GM18505 (cell line): ENCODE measurements at regions not wholly inside any gene's neighbourhood (a gene's known extent, or its start where the extent isn't known, plus 50 kb on each side); places are given as distances from the start of the nearest gene placed in this dataset.
"Not testable (repeated sequence)": the region's sequence is repeated elsewhere in the genome, so short reads cannot be mapped to it uniquely, and the experiment has no call there.

ENCODE experiments used
- ATAC-seq: cut with Tn5 transposase; IDR thresholded peaks from one replicate; pipeline ENCODE4 v1.9.1; 2021; ENCODE audit not compliant: unreplicated experiment
- POLR2A ChIP-seq: IDR thresholded peaks from 4 replicates; pipeline ENCODE4 v1.6.1; 2011; ENCODE audit warnings: borderline replicate concordance; ENCODE audit not compliant: insufficient read depth, insufficient read length; ENCODE audit errors: extremely low read depth

- TF ChIP-seq POLR2A: no peak
- no peak for ATAC-seq
These were observed 265.6 kb upstream of the GOT2 start for GRCh38 chr16:58999762-59000161.

GRCh38 chr16:58992755-58993154 is 258.6 kb upstream of the GOT2 start:
- not testable (repeated sequence) for ATAC-seq

- not testable (repeated sequence) for ATAC-seq
These were observed 249.3 kb upstream of the GOT2 start for GRCh38 chr16:58983181-58983965.

- ATAC-seq: peak; percentile 77
- no peak for TF ChIP-seq POLR2A
These were observed 236.7 kb upstream of the GOT2 start for GRCh38 chr16:58970775-58971174.

- ATAC-seq: no peak
- no peak for TF ChIP-seq POLR2A
These were observed 229.4 kb upstream of the GOT2 start for GRCh38 chr16:58963479-58963878.

- TF ChIP-seq POLR2A: no peak
- no peak for ATAC-seq
These were observed 228.7 kb upstream of the GOT2 start for GRCh38 chr16:58962811-58963210.

- no peak for ATAC-seq
- TF ChIP-seq POLR2A: no peak
These were observed 226.4 kb upstream of the GOT2 start for GRCh38 chr16:58960484-58960883.

GRCh38 chr16:58960034-58960433 is 225.9 kb upstream of the GOT2 start:
- TF ChIP-seq POLR2A: no peak
- ATAC-seq: no peak

GRCh38 chr16:58958749-58959148 is 224.6 kb upstream of the GOT2 start:
- TF ChIP-seq POLR2A: no peak
- ATAC-seq: no peak

GRCh38 chr16:58948244-58948643 is 214.1 kb upstream of the GOT2 start:
- no peak for TF ChIP-seq POLR2A
- ATAC-seq: no peak

- no peak for TF ChIP-seq POLR2A
- no peak for ATAC-seq
These were observed 206.5 kb upstream of the GOT2 start for GRCh38 chr16:58940609-58941008.

- ATAC-seq: no peak
- TF ChIP-seq POLR2A: no peak
These were observed 204.7 kb upstream of the GOT2 start for GRCh38 chr16:58938811-58939210.

- no peak for TF ChIP-seq POLR2A
- no peak for ATAC-seq
These were observed 203.5 kb upstream of the GOT2 start for GRCh38 chr16:58937661-58938060.

GRCh38 chr16:58933186-58933585 is 199.1 kb upstream of the GOT2 start:
- ATAC-seq: no peak
- TF ChIP-seq POLR2A: no peak

- ATAC-seq: no peak
- no peak for TF ChIP-seq POLR2A
These were observed 197.3 kb upstream of the GOT2 start for GRCh38 chr16:58931436-58931835.
